Astrocyte (in vitro differentiated cells and primary cell): ENCODE measurements at regions not wholly inside any gene's neighbourhood (a gene's known extent, or its start where the extent isn't known, plus 50 kb on each side); places are given as distances from the start of the nearest gene placed in this dataset.

Experiments used
- DNase-seq: peaks from one replicate; pipeline ENCODE4 v3.0.0-alpha.2; 2010; ENCODE audit warnings: low read depth
- FAIRE-seq: peaks from 2 replicates; lab custom pipeline; 2011; peaks lifted over from hg19 to GRCh38; lab: Jason Lieb, UNC
- H2AFZ ChIP-seq: 2 replicates; pipeline ENCODE4 v1.6.0; 2012; ENCODE audit warnings: low read depth, low read length, inconsistent platforms
- H3K27ac ChIP-seq: 2 replicates; pipeline ENCODE4 v1.5.1; 2011; ENCODE audit warnings: low read depth, low read length, inconsistent platforms
- H3K27me3 ChIP-seq: 2 replicates; pipeline ENCODE4 v1.6.0; 2011; ENCODE audit warnings: low read length, inconsistent platforms; ENCODE audit not compliant: insufficient read depth
- H3K36me3 ChIP-seq: 2 replicates; pipeline ENCODE4 v1.5.1; 2011; ENCODE audit warnings: low read length, inconsistent platforms; ENCODE audit not compliant: insufficient read depth
- H3K4me1 ChIP-seq: 2 replicates; pipeline ENCODE4 v1.5.1; 2011; ENCODE audit warnings: low read length, inconsistent platforms; ENCODE audit not compliant: insufficient read depth
- H3K4me2 ChIP-seq: 2 replicates; pipeline ENCODE4 v1.6.0; 2012; ENCODE audit warnings: low read length, inconsistent platforms
- H3K4me3 ChIP-seq: 2 replicates; pipeline ENCODE4 v1.5.1; 2011; ENCODE audit warnings: low read depth, mild to moderate bottlenecking, low read length, inconsistent platforms; ENCODE audit not compliant: insufficient read depth
- H3K79me2 ChIP-seq: 2 replicates; pipeline ENCODE4 v1.6.0; 2012; ENCODE audit warnings: mild to moderate bottlenecking, low read length, inconsistent platforms; ENCODE audit not compliant: insufficient read depth
- H3K9ac ChIP-seq: 2 replicates; pipeline ENCODE4 v1.6.0; 2012; ENCODE audit warnings: mild to moderate bottlenecking, low read length, inconsistent platforms
- H3K9me3 ChIP-seq: 2 replicates; pipeline ENCODE4 v1.5.1; 2012; ENCODE audit warnings: low read depth, mild to moderate bottlenecking, low read length, inconsistent platforms; ENCODE audit not compliant: insufficient read depth
- H4K20me1 ChIP-seq: 2 replicates; pipeline ENCODE4 v1.6.0; 2012; ENCODE audit warnings: low read length, inconsistent platforms; ENCODE audit not compliant: insufficient read depth
- H3K27ac Mint-ChIP-seq: one replicate; pipeline ENCODE4 v1.8.0; 2021; ENCODE audit warnings: mild to moderate bottlenecking, mixed read lengths; ENCODE audit not compliant: unreplicated experiment
- H3K27me3 Mint-ChIP-seq: one replicate; pipeline ENCODE4 v1.8.0; 2021; ENCODE audit warnings: low read depth, mixed read lengths; ENCODE audit not compliant: unreplicated experiment
- H3K36me3 Mint-ChIP-seq: one replicate; pipeline ENCODE4 v1.8.0; 2021; ENCODE audit warnings: low read depth, mixed read lengths; ENCODE audit not compliant: unreplicated experiment
- H3K4me1 Mint-ChIP-seq: one replicate; pipeline ENCODE4 v1.8.0; 2021; ENCODE audit warnings: low read depth, mixed read lengths; ENCODE audit not compliant: unreplicated experiment
- H3K4me3 Mint-ChIP-seq: one replicate; pipeline ENCODE4 v1.8.0; 2021; ENCODE audit warnings: mild to moderate bottlenecking, moderate library complexity, mixed read lengths; ENCODE audit not compliant: unreplicated experiment
- H3K9me3 Mint-ChIP-seq: one replicate; pipeline ENCODE4 v1.8.0; 2021; ENCODE audit warnings: mild to moderate bottlenecking, mixed read lengths; ENCODE audit not compliant: unreplicated experiment
- EZH2 ChIP-seq: IDR thresholded peaks from 2 replicates; pipeline ENCODE4 v1.6.1; 2012; ENCODE audit warnings: mild to moderate bottlenecking, low read length, inconsistent platforms; ENCODE audit not compliant: insufficient read depth
- TF ChIP-seq, protein P1 (sequence below): IDR thresholded peaks from 2 replicates; pipeline ENCODE4 v1.5.1; 2011; ENCODE audit warnings: low read depth, mild to moderate bottlenecking, inconsistent platforms, low read length, moderate library complexity; ENCODE audit not compliant: insufficient read depth

DNA sequence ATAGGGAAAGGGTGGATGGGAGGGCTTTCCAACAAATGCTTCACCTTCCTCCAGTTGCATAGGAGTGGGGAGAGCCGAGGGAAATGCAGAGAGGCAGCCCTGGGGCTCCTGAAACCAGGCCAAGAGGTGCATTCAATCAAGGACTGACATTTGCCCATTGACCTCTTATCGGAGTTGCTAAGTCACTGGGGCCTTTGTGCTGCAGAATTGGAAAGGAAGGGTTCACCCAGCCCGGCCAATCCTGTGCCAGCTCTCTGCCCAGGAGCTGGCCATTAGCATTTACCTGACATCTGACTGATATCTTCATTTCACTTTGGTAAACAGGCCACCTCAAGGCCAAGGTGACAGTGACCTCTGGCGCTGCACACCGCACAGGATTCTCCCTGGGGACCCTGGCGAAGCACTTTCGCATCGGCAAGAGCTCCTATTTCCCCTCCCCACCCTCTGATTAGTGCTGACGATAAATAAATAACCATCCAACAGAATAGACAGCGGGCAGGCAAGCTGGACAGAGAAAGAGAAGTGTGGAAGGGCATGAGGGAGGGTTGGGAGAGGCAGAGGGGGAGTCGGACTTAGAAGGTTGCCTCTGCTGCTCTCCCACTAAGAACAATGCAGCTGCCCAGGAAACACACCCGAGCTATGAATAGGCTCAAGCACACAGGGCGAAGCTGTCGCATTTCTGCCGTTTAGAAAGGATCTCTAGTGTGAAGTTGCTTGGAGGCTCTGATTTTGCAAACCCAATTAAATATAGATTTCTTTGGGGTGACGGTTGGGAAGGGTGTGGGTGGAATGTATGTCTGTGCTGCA is 57.0 kb upstream of the BOD1 start:
- Histone ChIP-seq H3K27me3 (peaks cover 2% of the 10 kb centered on the region), H3K4me1 (peaks cover 12% of the 10 kb centered on the region), H3K27ac (no peak overlapping the region), H3K4me2 (no peak overlapping the region), H4K20me1 (no peaks in the 10 kb centered on the region), H3K79me2 (no peaks in the 10 kb centered on the region), H3K36me3 (no peaks in the 10 kb centered on the region), H3K9ac (no peak overlapping the region), H3K4me3 (no peak overlapping the region), H2AFZ (no peak overlapping the region), H3K9me3 (peaks cover 4% of the 10 kb centered on the region)
- H3K4me3 Mint-ChIP-seq = no peak overlapping the region
- H3K4me1 Mint-ChIP-seq = peaks cover 7% of the 10 kb centered on the region
- DNase-seq (no peak), FAIRE-seq (no peak)
- no peak for TF ChIP-seq EZH2
- H3K27me3 Mint-ChIP-seq = peaks cover 13% of the 10 kb centered on the region
- no peak overlapping the region for H3K27ac Mint-ChIP-seq
- peaks cover 10% of the 10 kb centered on the region for H3K9me3 Mint-ChIP-seq
- H3K36me3 Mint-ChIP-seq = peaks cover 2% of the 10 kb centered on the region

DNA sequence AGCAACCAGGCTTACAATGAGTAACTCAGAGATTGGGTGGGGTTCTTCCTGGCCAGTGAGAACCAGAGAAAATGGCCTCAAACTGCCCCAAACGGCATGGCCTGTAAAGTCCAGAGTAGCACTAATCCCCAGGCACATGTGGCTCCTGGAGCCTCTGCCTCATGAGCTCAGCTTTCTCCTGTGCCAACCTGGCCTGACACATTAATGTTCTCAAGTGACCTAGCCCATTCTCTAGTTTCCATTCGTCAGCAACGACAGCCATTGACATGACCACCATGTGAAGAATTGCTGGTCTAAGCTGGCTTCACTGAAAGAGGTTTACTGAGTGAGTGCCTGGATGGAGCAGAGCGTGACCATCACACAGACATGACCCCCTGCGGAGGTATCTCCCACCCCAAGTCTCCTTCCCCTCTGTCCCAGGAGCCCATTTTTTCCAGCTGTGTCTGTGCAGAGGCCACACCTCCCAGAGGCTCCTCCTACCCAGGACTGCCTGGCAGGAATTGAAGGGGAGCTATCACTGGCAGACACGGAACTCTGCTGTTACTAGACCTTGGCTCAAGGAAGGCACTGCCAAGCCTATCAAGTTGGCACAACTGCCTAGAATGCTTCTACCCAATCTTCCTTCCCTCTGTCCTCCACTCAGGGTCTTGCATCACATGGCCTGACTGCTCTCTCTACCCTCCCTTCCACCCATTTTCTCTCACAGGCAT is 59.0 kb upstream of the BOD1 start:
- no peak overlapping the region for H3K27ac Mint-ChIP-seq
- Histone ChIP-seq H3K4me3 (no peak overlapping the region), H3K27me3 (peaks cover 2% of the 10 kb centered on the region), H3K4me2 (no peak overlapping the region), H2AFZ (no peak overlapping the region), H4K20me1 (no peaks in the 10 kb centered on the region), H3K27ac (no peak overlapping the region), H3K9me3 (no peaks in the 10 kb centered on the region), H3K79me2 (no peaks in the 10 kb centered on the region), H3K4me1 (peaks cover 8% of the 10 kb centered on the region), H3K9ac (no peak overlapping the region), H3K36me3 (no peaks in the 10 kb centered on the region)
- H3K36me3 Mint-ChIP-seq = peaks cover 2% of the 10 kb centered on the region
- no peak overlapping the region for H3K4me3 Mint-ChIP-seq
- TF ChIP-seq EZH2 = no peak
- TF ChIP-seq, protein P1, sequence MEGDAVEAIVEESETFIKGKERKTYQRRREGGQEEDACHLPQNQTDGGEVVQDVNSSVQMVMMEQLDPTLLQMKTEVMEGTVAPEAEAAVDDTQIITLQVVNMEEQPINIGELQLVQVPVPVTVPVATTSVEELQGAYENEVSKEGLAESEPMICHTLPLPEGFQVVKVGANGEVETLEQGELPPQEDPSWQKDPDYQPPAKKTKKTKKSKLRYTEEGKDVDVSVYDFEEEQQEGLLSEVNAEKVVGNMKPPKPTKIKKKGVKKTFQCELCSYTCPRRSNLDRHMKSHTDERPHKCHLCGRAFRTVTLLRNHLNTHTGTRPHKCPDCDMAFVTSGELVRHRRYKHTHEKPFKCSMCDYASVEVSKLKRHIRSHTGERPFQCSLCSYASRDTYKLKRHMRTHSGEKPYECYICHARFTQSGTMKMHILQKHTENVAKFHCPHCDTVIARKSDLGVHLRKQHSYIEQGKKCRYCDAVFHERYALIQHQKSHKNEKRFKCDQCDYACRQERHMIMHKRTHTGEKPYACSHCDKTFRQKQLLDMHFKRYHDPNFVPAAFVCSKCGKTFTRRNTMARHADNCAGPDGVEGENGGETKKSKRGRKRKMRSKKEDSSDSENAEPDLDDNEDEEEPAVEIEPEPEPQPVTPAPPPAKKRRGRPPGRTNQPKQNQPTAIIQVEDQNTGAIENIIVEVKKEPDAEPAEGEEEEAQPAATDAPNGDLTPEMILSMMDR = no peak
- no peak for FAIRE-seq
- peaks cover 3% of the 10 kb centered on the region for H3K4me1 Mint-ChIP-seq
- peaks cover 13% of the 10 kb centered on the region for H3K27me3 Mint-ChIP-seq
- H3K9me3 Mint-ChIP-seq = peaks cover 3% of the 10 kb centered on the region
- DNase-seq = no peak

DNA sequence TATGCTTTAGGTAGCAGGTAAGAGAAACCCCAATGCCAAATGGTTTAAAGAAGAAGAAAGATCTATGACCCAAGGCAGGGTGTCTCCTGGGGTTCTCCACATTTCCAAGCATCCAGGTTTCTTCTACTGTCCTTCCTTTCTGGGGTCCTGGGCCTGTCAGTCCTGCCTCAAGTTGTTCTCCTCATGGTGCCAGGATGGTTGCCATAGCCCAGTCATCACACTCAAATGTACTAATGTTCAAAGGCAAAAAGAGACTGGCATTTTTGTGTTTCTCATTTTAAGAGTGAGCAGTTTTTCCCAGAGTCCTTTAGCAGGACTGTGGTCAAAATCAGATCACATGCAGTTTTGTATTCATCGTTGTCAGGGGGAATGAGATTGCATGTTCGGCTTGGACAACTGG is 59.9 kb upstream of the BOD1 start:
- Histone ChIP-seq H3K9ac (no peak overlapping the region), H3K79me2 (no peaks in the 10 kb centered on the region), H3K4me1 (no peaks in the 10 kb centered on the region), H2AFZ (no peak overlapping the region), H4K20me1 (no peaks in the 10 kb centered on the region), H3K9me3 (no peaks in the 10 kb centered on the region), H3K27ac (no peak overlapping the region), H3K27me3 (peaks cover 2% of the 10 kb centered on the region), H3K36me3 (no peaks in the 10 kb centered on the region), H3K4me2 (no peak overlapping the region), H3K4me3 (no peak overlapping the region)
- H3K4me3 Mint-ChIP-seq = no peak overlapping the region
- FAIRE-seq (no peak), DNase-seq (no peak)
- H3K27ac Mint-ChIP-seq = no peak overlapping the region
- H3K27me3 Mint-ChIP-seq = peaks cover 11% of the 10 kb centered on the region
- H3K9me3 Mint-ChIP-seq = peaks cover 3% of the 10 kb centered on the region
- H3K36me3 Mint-ChIP-seq = peaks cover 2% of the 10 kb centered on the region
- H3K4me1 Mint-ChIP-seq = no peaks in the 10 kb centered on the region
- TF ChIP-seq, protein P1 = no peak
- TF ChIP-seq EZH2 = no peak
